Activated CD4-positive, alpha-beta T cell treated with anti-CD3 and anti-CD28 coated beads, Interleukin-2, amount 50 U/mL, for 48 hours (primary cell): ENCODE measurements at regions not wholly inside any gene's neighbourhood (a gene's known extent, or its start where the extent isn't known, plus 50 kb on each side); places are given as distances from the start of the nearest gene placed in this dataset.

Experiments
- DNase-seq, 2 experiments: peaks; one replicate each; pipeline ENCODE4 v3.0.0-alpha.2; 2020

GRCh38 chr1:47672622-47673021 lies 234.8 kb downstream of the FOXD2 start:
- DNase-seq: no peak

GRCh38 chr1:47674189-47674588 lies 236.3 kb downstream of the FOXD2 start:
- no peak for DNase-seq

GRCh38 chr1:47675047-47675675 lies 237.3 kb downstream of the FOXD2 start:
- DNase-seq: no peak

GRCh38 chr1:47675721-47676120 lies 237.9 kb downstream of the FOXD2 start:
- no peak for DNase-seq

- no peak for DNase-seq
Observed at GRCh38 chr1:47676311-47677054, 238.6 kb downstream of the FOXD2 start.

- no peak for DNase-seq
Observed at GRCh38 chr1:47677241-47677940, 239.5 kb downstream of the FOXD2 start.

- DNase-seq: no peak
Observed at GRCh38 chr1:47678464-47678980, 240.7 kb downstream of the FOXD2 start.

GRCh38 chr1:47679301-47679791 lies 241.5 kb downstream of the FOXD2 start:
- DNase-seq: no peak

GRCh38 chr1:47679826-47680225 lies 242.0 kb downstream of the FOXD2 start:
- no peak for DNase-seq

- DNase-seq: no peak
Observed at GRCh38 chr1:47680815-47681475, 243.1 kb downstream of the FOXD2 start.

GRCh38 chr1:47681735-47682134 lies 243.9 kb downstream of the FOXD2 start:
- DNase-seq: no peak

GRCh38 chr1:47682198-47682597 lies 244.4 kb downstream of the FOXD2 start:
- DNase-seq: no peak

GRCh38 chr1:47682786-47683350 lies 245.0 kb downstream of the FOXD2 start:
- no peak for DNase-seq

- DNase-seq: no peak
Observed at GRCh38 chr1:47683401-47683800, 245.6 kb downstream of the FOXD2 start.

- no peak for DNase-seq
Observed at GRCh38 chr1:47684518-47684917, 246.7 kb downstream of the FOXD2 start.

GRCh38 chr1:47684964-47685762 lies 247.3 kb downstream of the FOXD2 start:
- no peak for DNase-seq

- DNase-seq: no peak
Observed at GRCh38 chr1:47685763-47686066, 247.9 kb downstream of the FOXD2 start.

GRCh38 chr1:47686731-47687630 lies 249.1 kb downstream of the FOXD2 start:
- no peak for DNase-seq

- DNase-seq: no peak
Observed at GRCh38 chr1:47687631-47688460, 250.0 kb downstream of the FOXD2 start.
